Mammary epithelial cell (primary cell): ENCODE measurements at regions not wholly inside any gene's neighbourhood (a gene's known extent, or its start where the extent isn't known, plus 50 kb on each side); places are given as distances from the start of the nearest gene placed in this dataset.

Source experiments
- EZH2 ChIP-seq: IDR thresholded peaks from 2 replicates; pipeline ENCODE4 v1.6.1; 2012; ENCODE audit warnings: low read length, inconsistent platforms, borderline replicate concordance
- TF ChIP-seq, protein P1 (sequence below), 2 donors: IDR thresholded peaks in 1 of 2; conservative IDR thresholded peaks in 1 of 2; 2 replicates each; pipeline ENCODE4 v1.5.1; 2011 to 2012; ENCODE audit warnings: inconsistent platforms in 2 of 2, low read length in 2 of 2, mild to moderate bottlenecking in 2 of 2, control low read depth in 1 of 2, low read depth in 1 of 2; ENCODE audit not compliant: insufficient read depth in 1 of 2; ENCODE audit errors: extremely low read depth in 1 of 2

DNA sequence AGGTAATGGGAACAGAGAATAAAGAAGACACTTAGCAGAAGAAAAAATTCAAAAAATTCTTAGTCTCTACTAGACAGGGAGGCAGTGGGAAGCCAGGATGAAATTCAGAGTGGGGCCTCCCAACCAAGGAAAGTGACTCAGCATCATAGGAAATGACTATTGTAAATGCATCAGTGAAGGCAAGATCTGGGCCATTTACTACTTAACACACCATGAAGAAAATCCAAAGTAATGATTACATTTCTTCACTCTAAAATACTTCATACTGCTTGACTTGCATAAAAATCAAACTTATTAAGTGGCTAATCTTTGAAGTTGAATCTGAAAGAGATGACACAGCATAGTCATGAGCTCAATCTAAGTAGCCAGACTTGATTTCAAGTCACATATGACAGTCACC is 405.8 kb upstream of the SLC39A10 start:
- TF ChIP-seq, protein P1, sequence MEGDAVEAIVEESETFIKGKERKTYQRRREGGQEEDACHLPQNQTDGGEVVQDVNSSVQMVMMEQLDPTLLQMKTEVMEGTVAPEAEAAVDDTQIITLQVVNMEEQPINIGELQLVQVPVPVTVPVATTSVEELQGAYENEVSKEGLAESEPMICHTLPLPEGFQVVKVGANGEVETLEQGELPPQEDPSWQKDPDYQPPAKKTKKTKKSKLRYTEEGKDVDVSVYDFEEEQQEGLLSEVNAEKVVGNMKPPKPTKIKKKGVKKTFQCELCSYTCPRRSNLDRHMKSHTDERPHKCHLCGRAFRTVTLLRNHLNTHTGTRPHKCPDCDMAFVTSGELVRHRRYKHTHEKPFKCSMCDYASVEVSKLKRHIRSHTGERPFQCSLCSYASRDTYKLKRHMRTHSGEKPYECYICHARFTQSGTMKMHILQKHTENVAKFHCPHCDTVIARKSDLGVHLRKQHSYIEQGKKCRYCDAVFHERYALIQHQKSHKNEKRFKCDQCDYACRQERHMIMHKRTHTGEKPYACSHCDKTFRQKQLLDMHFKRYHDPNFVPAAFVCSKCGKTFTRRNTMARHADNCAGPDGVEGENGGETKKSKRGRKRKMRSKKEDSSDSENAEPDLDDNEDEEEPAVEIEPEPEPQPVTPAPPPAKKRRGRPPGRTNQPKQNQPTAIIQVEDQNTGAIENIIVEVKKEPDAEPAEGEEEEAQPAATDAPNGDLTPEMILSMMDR (conservative IDR thresholded peaks at IDR 0.05 in 1 of 2, IDR thresholded peaks at IDR 0.05 in 1 of 2; ENCODE audit: extremely low read depth in 1 of 2, insufficient read depth in 1 of 2, low read depth in 1 of 2, low read length in 2 of 2), result no peak
- TF ChIP-seq EZH2, result no peak
